GM23338 (cell line): ENCODE measurements at regions not wholly inside any gene's neighbourhood (a gene's known extent, or its start where the extent isn't known, plus 50 kb on each side); places are given as distances from the start of the nearest gene placed in this dataset.
A peak's percentile ranks its signal among the peaks of the same experiment; 100 is the strongest.

ENCODE experiments used
- ATAC-seq: fragments of 200-7000 bp; cut with Tn5 transposase; 3 replicates; pipeline ENCODE4 v1.9.1; 2020
- DNase-seq: peaks from one replicate; pipeline ENCODE4 v3.0.0-alpha.2; 2015; ENCODE audit warnings: low spot score
- H2AFZ ChIP-seq: fragments of 200-600 bp; sonication (generic); 2 replicates; pipeline ENCODE4 v1.8.0; 2016; ENCODE audit warnings: antibody characterized with exemption, mild to moderate bottlenecking, moderate library complexity
- H3F3A ChIP-seq: fragments of 200-600 bp; sonication (generic); replicated peaks from 2 replicates; pipeline ENCODE4 v1.8.0; 2017; ENCODE audit warnings: antibody characterized with exemption, mixed run types, low read depth
- H3K27ac ChIP-seq: fragments of 200-600 bp; sonication (generic); 2 replicates; pipeline ENCODE4 v1.6.1; 2016; ENCODE audit warnings: low read depth
- H3K27me3 ChIP-seq: fragments of 200-600 bp; sonication (generic); 2 replicates; pipeline ENCODE4 v1.8.0; 2016; ENCODE audit warnings: mild to moderate bottlenecking, mixed run types, moderate library complexity; ENCODE audit not compliant: insufficient read depth
- H3K36me3 ChIP-seq: fragments of 200-600 bp; sonication (generic); 2 replicates; pipeline ENCODE4 v1.8.0; 2016; ENCODE audit warnings: mild to moderate bottlenecking; ENCODE audit not compliant: insufficient read depth
- H3K4me1 ChIP-seq: fragments of 200-600 bp; sonication (generic); 2 replicates; pipeline ENCODE4 v1.8.0; 2016; ENCODE audit warnings: mild to moderate bottlenecking, moderate library complexity; ENCODE audit not compliant: insufficient read depth
- H3K4me2 ChIP-seq: fragments of 200-600 bp; sonication (generic); 2 replicates; pipeline ENCODE4 v1.7.1; 2017; ENCODE audit warnings: mixed run types
- H3K4me3 ChIP-seq: fragments of 200-600 bp; sonication (generic); 2 replicates; pipeline ENCODE4 v1.6.1; 2016; ENCODE audit warnings: mixed run types
- H3K79me2 ChIP-seq: fragments of 200-600 bp; sonication (generic); replicated peaks from 2 replicates; pipeline ENCODE4 v1.8.0; 2017; ENCODE audit warnings: mild to moderate bottlenecking; ENCODE audit not compliant: insufficient read depth
- H3K9me2 ChIP-seq: fragments of 200-600 bp; sonication (generic); 2 replicates; pipeline ENCODE4 v1.8.0; 2017; ENCODE audit not compliant: insufficient read depth
- H4K20me1 ChIP-seq: fragments of 200-600 bp; sonication (generic); replicated peaks from 2 replicates; pipeline ENCODE4 v1.8.0; 2017; ENCODE audit warnings: mild to moderate bottlenecking; ENCODE audit not compliant: insufficient read depth
- H3K27ac Mint-ChIP-seq: 2 replicates; pipeline ENCODE4 v1.8.0; 2020; ENCODE audit warnings: inconsistent platforms, mild to moderate bottlenecking, moderate library complexity, mixed read lengths
- H3K27me3 Mint-ChIP-seq: 3 replicates; pipeline ENCODE4 v1.8.0; 2022; ENCODE audit warnings: low read depth, mild to moderate bottlenecking, moderate library complexity, mixed read lengths, inconsistent platforms; ENCODE audit not compliant: insufficient read depth, poor library complexity
- H3K36me3 Mint-ChIP-seq: 3 replicates; pipeline ENCODE4 v1.8.0; 2021; ENCODE audit warnings: low read depth, mild to moderate bottlenecking, inconsistent platforms, moderate library complexity, mixed read lengths
- H3K4me1 Mint-ChIP-seq: 3 replicates; pipeline ENCODE4 v1.8.0; 2020; ENCODE audit warnings: mild to moderate bottlenecking, inconsistent platforms, mixed read lengths
- H3K4me3 Mint-ChIP-seq: 3 replicates; pipeline ENCODE4 v1.8.0; 2021; ENCODE audit warnings: moderate library complexity, mild to moderate bottlenecking, inconsistent platforms, mixed read lengths
- H3K9me3 Mint-ChIP-seq: 3 replicates; pipeline ENCODE4 v1.8.0; 2020; ENCODE audit warnings: moderate library complexity, mild to moderate bottlenecking, inconsistent platforms, mixed read lengths
- CREB1 ChIP-seq: fragments of 250-450 bp; sonication (Bioruptor Pico); IDR thresholded peaks from 2 replicates; pipeline ENCODE4 v1.5.0; 2020; ENCODE audit warnings: low read depth, mild to moderate bottlenecking, moderate library complexity
- CTCF ChIP-seq, 2 experiments: fragments of 200-600 bp in 1 of 2; sonication (generic) in 1 of 2; conservative IDR thresholded peaks; 2 replicates each; pipeline versions ENCODE4 v1.5.1 to v1.6.1; 2016 to 2017; ENCODE audit warnings: antibody characterized with exemption in 2 of 2, low read depth in 2 of 2, mild to moderate bottlenecking in 2 of 2, moderate library complexity in 1 of 2
- JUNB ChIP-seq: IDR thresholded peaks from one replicate; pipeline ENCODE4 v1.6.1; 2016; ENCODE audit warnings: antibody characterized with exemption; ENCODE audit not compliant: unreplicated experiment
- NANOG ChIP-seq: IDR thresholded peaks from 2 replicates; pipeline ENCODE4 v1.6.1; 2016; ENCODE audit warnings: antibody characterized with exemption, borderline replicate concordance
- POLR2AphosphoS5 ChIP-seq: IDR thresholded peaks from 2 replicates; pipeline ENCODE4 v1.6.1; 2016; ENCODE audit warnings: antibody characterized with exemption, low read depth
- ZNF114 ChIP-seq: fragments of 250-450 bp; sonication (Bioruptor Pico); IDR thresholded peaks from 2 replicates; pipeline ENCODE4 v1.5.0; 2020; ENCODE audit warnings: mild to moderate bottlenecking, moderate library complexity
- ZNF462 ChIP-seq: fragments of 250-450 bp; sonication (Bioruptor Pico); IDR thresholded peaks from 2 replicates; pipeline ENCODE4 v1.5.0; 2020; ENCODE audit warnings: mild to moderate bottlenecking, moderate library complexity
- TF ChIP-seq, protein P1 (sequence below): IDR thresholded peaks from one replicate; pipeline ENCODE4 v1.6.1; 2018; ENCODE audit warnings: antibody characterized with exemption; ENCODE audit not compliant: unreplicated experiment

DNA sequence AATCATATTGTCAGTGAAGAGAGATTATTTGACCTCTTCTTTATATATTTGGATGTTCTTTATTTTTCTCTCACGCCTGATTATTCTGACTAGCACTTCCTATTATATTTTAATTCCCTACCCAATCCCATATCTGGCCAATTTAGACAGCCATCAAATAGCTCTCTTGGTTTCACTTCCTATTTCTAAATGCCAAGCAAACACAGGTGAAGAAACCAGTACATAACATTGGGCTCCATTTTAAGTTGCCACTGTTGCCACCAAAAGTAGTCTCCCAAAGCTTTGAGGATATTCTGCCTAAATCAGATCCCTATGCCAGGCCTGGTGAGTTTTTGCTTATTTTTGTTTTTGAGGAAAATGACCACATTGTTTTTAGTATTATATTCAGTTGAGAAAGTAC, 547.0 kb downstream of the MBD2 start (continued):
- TF ChIP-seq ZNF462 (CRISPR knock-in tag), result no peak
- no peak for TF ChIP-seq POLR2AphosphoS5
- TF ChIP-seq, protein P1, sequence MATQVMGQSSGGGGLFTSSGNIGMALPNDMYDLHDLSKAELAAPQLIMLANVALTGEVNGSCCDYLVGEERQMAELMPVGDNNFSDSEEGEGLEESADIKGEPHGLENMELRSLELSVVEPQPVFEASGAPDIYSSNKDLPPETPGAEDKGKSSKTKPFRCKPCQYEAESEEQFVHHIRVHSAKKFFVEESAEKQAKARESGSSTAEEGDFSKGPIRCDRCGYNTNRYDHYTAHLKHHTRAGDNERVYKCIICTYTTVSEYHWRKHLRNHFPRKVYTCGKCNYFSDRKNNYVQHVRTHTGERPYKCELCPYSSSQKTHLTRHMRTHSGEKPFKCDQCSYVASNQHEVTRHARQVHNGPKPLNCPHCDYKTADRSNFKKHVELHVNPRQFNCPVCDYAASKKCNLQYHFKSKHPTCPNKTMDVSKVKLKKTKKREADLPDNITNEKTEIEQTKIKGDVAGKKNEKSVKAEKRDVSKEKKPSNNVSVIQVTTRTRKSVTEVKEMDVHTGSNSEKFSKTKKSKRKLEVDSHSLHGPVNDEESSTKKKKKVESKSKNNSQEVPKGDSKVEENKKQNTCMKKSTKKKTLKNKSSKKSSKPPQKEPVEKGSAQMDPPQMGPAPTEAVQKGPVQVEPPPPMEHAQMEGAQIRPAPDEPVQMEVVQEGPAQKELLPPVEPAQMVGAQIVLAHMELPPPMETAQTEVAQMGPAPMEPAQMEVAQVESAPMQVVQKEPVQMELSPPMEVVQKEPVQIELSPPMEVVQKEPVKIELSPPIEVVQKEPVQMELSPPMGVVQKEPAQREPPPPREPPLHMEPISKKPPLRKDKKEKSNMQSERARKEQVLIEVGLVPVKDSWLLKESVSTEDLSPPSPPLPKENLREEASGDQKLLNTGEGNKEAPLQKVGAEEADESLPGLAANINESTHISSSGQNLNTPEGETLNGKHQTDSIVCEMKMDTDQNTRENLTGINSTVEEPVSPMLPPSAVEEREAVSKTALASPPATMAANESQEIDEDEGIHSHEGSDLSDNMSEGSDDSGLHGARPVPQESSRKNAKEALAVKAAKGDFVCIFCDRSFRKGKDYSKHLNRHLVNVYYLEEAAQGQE, result no peak
- no peak for TF ChIP-seq CREB1 (CRISPR knock-in tag)
- TF ChIP-seq NANOG, result no peak

- Histone ChIP-seq H3K9me2 (no peaks in the 10 kb centered on the region), H3K4me2 (no peak overlapping the region), H2AFZ (0 out of 2 replicates have a peak overlapping the region, but pooled peaks have one; percentile 26), H3K4me1 (no peaks in the 10 kb centered on the region), H3K27me3 (no peaks in the 10 kb centered on the region), H4K20me1 (no peaks in the 10 kb centered on the region), H3K4me3 (no peak overlapping the region), H3K27ac (no peak overlapping the region), H3K36me3 (no peaks in the 10 kb centered on the region), H3F3A (no peaks in the 10 kb centered on the region), H3K79me2 (no peaks in the 10 kb centered on the region)
- Mint-ChIP-seq H3K36me3 (peaks cover 4% of the 10 kb centered on the region; the same call in 2 of the 3 replicates), H3K4me1 (no peaks in the 10 kb centered on the region), H3K27me3 (no peaks in the 10 kb centered on the region), H3K27ac (no peak overlapping the region), H3K9me3 (peaks cover 35% of the 10 kb centered on the region), H3K4me3 (no peak overlapping the region)
- no peak for DNase-seq
- ATAC-seq, result no peak
- TF ChIP-seq JUNB, result no peak
- TF ChIP-seq CTCF (conservative IDR thresholded peaks at IDR 0.05; ENCODE audit: low read depth in 2 of 2), result no peak
- TF ChIP-seq POLR2AphosphoS5, result no peak
- no peak for TF ChIP-seq ZNF114
- TF ChIP-seq, protein P1, result no peak
- no peak for TF ChIP-seq NANOG
Observed at GRCh38 chr18:53665701-53666100, 558.8 kb downstream of the MBD2 start.
